ENCODE measurements at regions not wholly inside any gene's neighbourhood (a gene's known extent, or its start where the extent isn't known, plus 50 kb on each side); places are given as distances from the start of the nearest gene placed in this dataset.

- H3K79me2 ChIP-seq (ENCODE audit: control insufficient read depth, insufficient read depth, low read length): no peaks in the 10 kb centered on the region
- DNase-seq: no peak
- no peak overlapping the region for H3K27ac ChIP-seq (ENCODE audit: low read length in 2 of 2)
- no peaks in the 10 kb centered on the region for H4K20me1 ChIP-seq (ENCODE audit: control insufficient read depth, insufficient read depth, low read length, poor library complexity, severe bottlenecking)
- no peaks in the 10 kb centered on the region for H3K4me1 Mint-ChIP-seq
- whole genome bisulfite sequencing (ENCODE audit: insufficient coverage): 90% methylated on average over 2 of the region's 3 CpGs
- no peaks in the 10 kb centered on the region for H3K27me3 Mint-ChIP-seq
- intact Hi-C loops (cut with micrococcal nuclease): no loop called here
- no peak overlapping the region for H3K4me2 ChIP-seq (replicated peaks; ENCODE audit: low read depth, low read length, poor library complexity, severe bottlenecking)
- no peaks in the 10 kb centered on the region for H3K36me3 ChIP-seq (replicated peaks in 1 of 2; ENCODE audit: control extremely low read depth in 1 of 2, control insufficient read depth in 1 of 2, extremely low read depth in 1 of 2, insufficient read depth in 2 of 2, low read length in 1 of 2)
- no peak for ATAC-seq (ENCODE audit: low read depth)
- no peak overlapping the region for H3K4me3 ChIP-seq (ENCODE audit: control extremely low read depth in 1 of 5, extremely low read depth in 1 of 5, insufficient read depth in 1 of 5, low read depth in 2 of 5, low read length in 4 of 5)
- H3K4me1 ChIP-seq (ENCODE audit: control insufficient read depth in 2 of 2, insufficient read depth in 2 of 2, low read length in 2 of 2): no peaks in the 10 kb centered on the region
- no peak overlapping the region for H2AFZ ChIP-seq (ENCODE audit: insufficient read depth, low read depth, low read length, poor library complexity, severe bottlenecking)
- no peak for TF ChIP-seq CTCF (IDR thresholded peaks at IDR 0.05)
- no peak for TF ChIP-seq EZH2 (IDR thresholded peaks at IDR 0.05; ENCODE audit: borderline replicate concordance, insufficient read depth, low read depth, low read length, poor library complexity, severe bottlenecking)
- no peaks in the 10 kb centered on the region for H3K27me3 ChIP-seq (replicated peaks in 1 of 4; ENCODE audit: control extremely low read depth in 1 of 4, control insufficient read depth in 3 of 4, insufficient read depth in 4 of 4, low read length in 3 of 4)
- H3K9me3 ChIP-seq (ENCODE audit: control extremely low read depth in 1 of 3, control insufficient read depth in 2 of 3, insufficient read depth in 1 of 3, low read length in 2 of 3): no peaks in the 10 kb centered on the region
- H3K27ac Mint-ChIP-seq: no peak overlapping the region
- no peaks in the 10 kb centered on the region for H3K9me3 Mint-ChIP-seq (ENCODE audit: insufficient read depth)
- no peak overlapping the region for H3K9ac ChIP-seq (ENCODE audit: low read length)
- POLR2A ChIA-PET: no interaction called here
- CTCF ChIA-PET: no interaction called here
- no peak overlapping the region for H3K4me3 Mint-ChIP-seq
Measured at GRCh38 chr6:125498606-125499005, 196.8 kb upstream of the HDDC2 start.

GRCh38 chr6:125499535-125499934 is 197.8 kb upstream of the HDDC2 start:
- CTCF ChIA-PET: no interaction called here
- H3K36me3 ChIP-seq (replicated peaks in 1 of 2; ENCODE audit: control extremely low read depth in 1 of 2, control insufficient read depth in 1 of 2, extremely low read depth in 1 of 2, insufficient read depth in 2 of 2, low read length in 1 of 2): no peaks in the 10 kb centered on the region
- no peaks in the 10 kb centered on the region for H4K20me1 ChIP-seq (ENCODE audit: control insufficient read depth, insufficient read depth, low read length, poor library complexity, severe bottlenecking)
- no peaks in the 10 kb centered on the region for H3K27me3 ChIP-seq (replicated peaks in 1 of 4; ENCODE audit: control extremely low read depth in 1 of 4, control insufficient read depth in 3 of 4, insufficient read depth in 4 of 4, low read length in 3 of 4)
- Mint-ChIP-seq H3K27ac (no peak overlapping the region), H3K4me1 (no peaks in the 10 kb centered on the region), H3K27me3 (no peaks in the 10 kb centered on the region), H3K9me3 (ENCODE audit: insufficient read depth) (no peaks in the 10 kb centered on the region), H3K4me3 (no peak overlapping the region)
- no peak overlapping the region for H2AFZ ChIP-seq (ENCODE audit: insufficient read depth, low read depth, low read length, poor library complexity, severe bottlenecking)
- DNase-seq (no peak), ATAC-seq (ENCODE audit: low read depth) (no peak)
- POLR2A ChIA-PET: no interaction called here
- intact Hi-C loops (cut with micrococcal nuclease): no loop called here
- no peaks in the 10 kb centered on the region for H3K9me3 ChIP-seq (ENCODE audit: control extremely low read depth in 1 of 3, control insufficient read depth in 2 of 3, insufficient read depth in 1 of 3, low read length in 2 of 3)
- H3K4me2 ChIP-seq (replicated peaks; ENCODE audit: low read depth, low read length, poor library complexity, severe bottlenecking): no peak overlapping the region
- H3K27ac ChIP-seq (ENCODE audit: low read length in 2 of 2): no peak overlapping the region
- no peaks in the 10 kb centered on the region for H3K4me1 ChIP-seq (ENCODE audit: control insufficient read depth in 2 of 2, insufficient read depth in 2 of 2, low read length in 2 of 2)
- H3K9ac ChIP-seq (ENCODE audit: low read length): no peak overlapping the region
- no peak for TF ChIP-seq CTCF (IDR thresholded peaks at IDR 0.05)
- TF ChIP-seq EZH2 (IDR thresholded peaks at IDR 0.05; ENCODE audit: borderline replicate concordance, insufficient read depth, low read depth, low read length, poor library complexity, severe bottlenecking): no peak
- no peaks in the 10 kb centered on the region for H3K79me2 ChIP-seq (ENCODE audit: control insufficient read depth, insufficient read depth, low read length)
- H3K4me3 ChIP-seq (ENCODE audit: control extremely low read depth in 1 of 5, extremely low read depth in 1 of 5, insufficient read depth in 1 of 5, low read depth in 2 of 5, low read length in 4 of 5): no peak overlapping the region
